ENCODE measurements at regions not wholly inside any gene's neighbourhood (a gene's known extent, or its start where the extent isn't known, plus 50 kb on each side); places are given as distances from the start of the nearest gene placed in this dataset.

DNA sequence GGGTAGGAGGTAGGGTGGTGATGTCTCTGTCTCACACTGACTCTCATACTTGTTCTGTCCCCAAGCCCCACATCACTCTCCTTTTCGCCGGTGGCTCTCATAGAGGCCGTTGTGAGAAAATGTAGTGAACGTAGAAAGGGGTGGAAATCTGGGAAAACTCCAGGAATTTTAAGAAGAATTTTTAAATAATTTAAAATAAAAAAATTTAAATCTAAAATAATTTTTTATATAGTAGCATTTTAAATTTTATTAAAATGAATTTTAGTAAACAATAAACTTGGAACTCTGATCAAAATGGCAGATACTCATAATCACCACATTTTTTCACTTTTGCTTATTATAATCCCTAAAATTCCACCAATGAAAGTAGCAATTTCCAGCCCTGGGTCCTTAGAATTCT, 473.6 kb upstream of the ZFHX3 start:
- no peak for DNase-seq

DNA sequence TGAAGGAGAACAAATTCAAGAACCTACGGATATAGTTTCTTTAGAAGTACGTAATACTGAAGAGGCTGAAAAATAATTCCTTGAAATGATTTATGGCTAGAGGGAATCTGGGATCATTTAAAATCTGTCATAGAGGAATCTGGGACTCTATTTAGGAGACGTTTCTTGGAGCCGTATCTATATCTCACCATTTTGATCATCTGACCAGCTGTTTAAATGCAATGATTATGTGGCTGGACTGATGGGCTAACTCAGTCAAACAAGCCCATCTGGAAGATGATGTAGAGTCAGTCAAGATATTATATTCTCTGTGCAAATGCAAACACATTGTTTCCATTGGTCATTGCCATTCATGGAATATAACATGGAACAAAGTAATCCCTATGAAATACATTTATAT, 467.7 kb upstream of the ZFHX3 start:
- DNase-seq = no peak

DNA sequence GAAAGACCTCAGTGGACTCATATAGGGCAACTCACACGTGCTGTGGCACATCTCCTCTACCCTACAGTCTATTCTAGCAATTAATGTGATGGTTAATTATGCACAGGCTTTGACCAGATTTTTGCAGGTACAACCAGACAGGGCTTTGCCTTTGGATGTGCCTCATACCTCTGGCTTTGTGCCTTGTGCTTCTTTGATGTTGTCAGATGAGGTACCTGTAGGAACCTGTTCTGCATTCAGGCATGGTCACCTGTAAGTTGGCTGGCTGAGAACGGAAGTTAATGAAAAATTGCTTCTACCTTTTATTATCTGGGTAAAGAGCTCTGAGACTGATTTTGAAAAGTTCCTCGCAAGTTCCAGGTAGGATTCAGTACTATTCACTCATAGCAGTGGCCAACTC, 462.9 kb upstream of the ZFHX3 start:
- no peak for DNase-seq

- DNase-seq = no peak
Measured at GRCh38 chr16:73506568-73507056, 458.7 kb upstream of the ZFHX3 start.

DNA sequence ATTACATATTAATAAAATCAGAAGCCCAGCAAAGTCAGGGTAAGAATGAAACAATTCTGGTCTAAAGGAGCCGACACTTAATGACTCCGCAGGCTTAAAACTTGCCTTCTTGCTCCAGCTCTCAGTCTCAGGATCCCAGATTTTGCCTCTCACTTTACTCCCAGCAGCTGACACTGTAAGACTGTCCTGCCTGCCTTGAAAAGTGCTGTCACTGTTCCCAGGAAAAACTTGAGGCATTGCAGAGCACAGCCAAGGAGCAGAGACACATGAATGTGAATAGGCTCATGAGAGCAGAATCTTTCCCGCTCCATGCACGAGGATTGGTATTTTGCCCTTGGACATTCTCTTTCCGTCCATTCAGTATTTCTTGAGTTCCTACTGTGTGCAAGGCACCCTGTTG, 457.6 kb upstream of the ZFHX3 start:
- no peak for DNase-seq

DNA sequence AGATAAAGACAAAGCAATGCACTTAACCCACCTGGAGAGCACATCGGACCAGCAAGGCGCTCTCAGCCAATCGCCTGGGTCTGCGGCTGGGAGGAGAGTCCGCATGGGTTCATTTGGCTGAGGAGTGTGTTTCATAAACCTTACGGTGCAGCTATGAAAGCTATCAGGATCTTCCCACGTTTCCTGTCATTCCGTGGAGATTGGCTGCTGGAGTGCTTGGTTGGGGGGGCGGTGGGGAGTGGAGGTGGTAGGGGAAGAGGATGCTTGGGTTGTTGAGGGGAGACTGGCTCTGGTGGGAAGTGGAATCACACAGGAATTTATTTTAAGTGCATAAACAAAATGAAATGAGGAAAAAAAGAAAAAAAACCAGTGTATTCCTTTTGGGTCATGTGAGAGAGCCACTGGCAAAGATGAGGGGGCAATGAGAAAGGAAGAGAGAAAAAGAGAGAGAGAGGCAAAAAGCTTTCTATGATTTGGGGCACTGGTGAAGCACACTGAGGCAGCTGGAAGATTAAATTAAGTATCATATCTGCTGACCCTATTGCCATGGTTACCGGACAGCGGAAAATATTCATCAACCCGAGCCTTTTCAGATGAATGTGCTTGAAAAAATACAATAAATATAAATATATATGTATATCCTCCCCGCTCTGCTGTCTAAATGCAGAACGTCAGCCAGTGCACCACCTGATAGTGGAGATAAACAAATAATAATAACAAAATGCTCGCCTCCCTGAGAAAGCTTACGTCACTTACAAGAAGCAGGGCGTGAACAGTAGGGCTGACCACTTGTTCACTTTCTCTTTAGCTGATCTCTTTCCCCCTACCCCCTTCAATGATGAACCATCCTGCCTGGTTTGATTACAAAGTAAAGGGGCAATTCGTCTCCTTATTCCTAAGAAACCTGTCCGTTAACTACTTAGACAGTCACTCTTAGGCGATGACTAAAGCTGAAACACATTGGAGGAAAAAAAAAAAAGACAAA, 457.0 kb upstream of the ZFHX3 start:
- no peak for DNase-seq

DNA sequence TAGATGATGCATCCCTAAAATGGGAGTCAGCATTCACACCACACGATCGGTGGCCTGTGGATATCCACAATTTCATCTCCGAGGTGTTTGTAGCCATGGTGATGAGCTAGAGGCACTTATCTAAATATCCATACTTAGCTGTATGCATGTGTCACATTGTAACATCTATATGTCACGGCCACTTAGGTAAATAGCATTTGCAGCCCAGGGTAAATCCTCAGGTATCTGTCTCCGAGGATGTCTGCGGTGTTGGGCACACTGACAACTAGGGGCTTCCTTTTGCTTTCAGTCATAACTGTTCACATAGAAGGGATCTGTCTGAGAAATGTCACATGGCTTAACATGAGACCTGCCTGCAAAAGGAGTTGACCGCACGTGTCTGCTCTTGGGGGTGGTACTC, 455.2 kb upstream of the ZFHX3 start:
- no peak for DNase-seq

DNA sequence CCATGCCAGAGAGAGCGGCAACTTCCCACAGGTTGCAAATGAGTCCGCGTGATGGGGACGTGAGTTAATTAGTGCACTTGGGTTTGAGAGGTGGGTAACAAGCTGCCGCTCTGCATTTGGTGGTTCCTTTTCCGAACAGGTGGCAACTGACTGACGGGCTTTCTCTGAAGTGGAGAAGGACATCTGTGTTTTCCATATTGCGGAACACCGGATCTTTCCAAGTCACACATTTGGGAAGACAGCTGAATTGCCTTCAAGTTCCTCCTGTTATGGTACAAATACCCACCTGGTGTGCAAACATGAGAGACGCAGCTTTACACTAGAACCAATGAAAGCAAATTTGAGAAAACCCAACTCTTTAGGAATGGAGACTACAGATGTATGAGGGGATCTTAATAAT, 451.3 kb upstream of the ZFHX3 start:
- no peak for DNase-seq

DNA sequence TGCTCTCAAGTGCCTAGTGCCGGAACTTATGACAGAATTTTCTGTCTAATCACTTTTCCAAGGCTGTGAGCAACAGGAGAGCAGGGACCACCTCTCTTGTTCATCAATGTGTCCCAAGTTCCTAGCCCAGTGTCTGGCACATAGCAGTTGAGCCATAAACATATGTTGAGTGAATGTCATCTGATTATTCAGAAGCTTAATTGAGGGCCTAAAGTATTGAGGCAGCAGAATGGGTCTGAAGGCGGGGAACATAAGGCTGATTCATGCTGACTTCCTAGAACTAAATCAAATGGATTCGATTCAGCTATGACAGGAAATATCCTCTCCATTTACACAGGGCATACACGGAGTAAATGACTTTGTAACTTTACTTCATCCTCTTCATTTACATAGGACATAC, 438.0 kb upstream of the ZFHX3 start:
- no peak for DNase-seq

GRCh38 chr16:73483934-73484711, 436.2 kb upstream of the ZFHX3 start:
- DNase-seq = no peak

GRCh38 chr16:73483076-73483791, 435.3 kb upstream of the ZFHX3 start:
- no peak for DNase-seq

GRCh38 chr16:73482310-73482709, 434.4 kb upstream of the ZFHX3 start:
- DNase-seq = no peak

DNA sequence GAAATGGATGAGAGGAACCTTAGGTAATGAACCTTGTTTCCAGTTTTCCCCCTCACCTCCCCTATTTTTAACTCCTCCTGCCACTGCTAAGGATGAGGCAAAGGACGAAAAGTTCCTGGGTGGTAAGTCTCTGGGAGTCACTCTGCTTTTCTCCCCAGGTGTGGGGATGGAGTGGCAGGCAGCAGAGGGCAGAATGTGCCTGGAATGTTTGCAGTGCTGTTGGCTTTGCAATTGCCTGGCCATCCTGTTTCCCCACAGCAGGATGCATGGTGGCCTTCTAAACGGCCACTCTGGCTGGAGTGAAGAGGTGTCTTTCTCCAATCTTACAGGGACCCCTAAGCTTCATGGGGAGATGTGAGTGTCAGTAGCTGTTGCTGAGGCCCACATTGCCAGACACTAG, 432.5 kb upstream of the ZFHX3 start:
- no peak for DNase-seq

- no peak for DNase-seq
Measured at GRCh38 chr16:73473713-73474112, 425.8 kb upstream of the ZFHX3 start.

DNA sequence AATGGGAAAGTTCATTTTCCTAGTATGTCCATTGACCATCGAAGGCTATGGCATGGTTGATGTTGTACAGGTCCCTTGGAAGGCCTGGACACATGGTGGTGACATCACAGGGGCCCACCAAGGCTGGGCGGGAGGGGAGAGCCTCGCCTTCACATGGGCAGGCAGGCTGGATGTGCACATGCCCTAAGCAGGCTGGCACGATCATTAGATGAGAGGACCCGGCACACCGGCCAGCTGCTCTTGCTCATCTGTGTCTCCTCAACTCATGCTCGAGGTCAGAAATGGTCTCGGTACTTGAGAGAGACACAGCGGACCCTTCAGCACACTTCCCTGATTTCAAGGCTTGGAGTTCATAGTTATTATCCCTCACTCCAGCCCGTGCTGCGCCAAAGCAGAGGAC, 416.9 kb upstream of the ZFHX3 start:
- no peak for DNase-seq

GRCh38 chr16:73459586-73459985, 411.7 kb upstream of the ZFHX3 start:
- DNase-seq = no peak

DNA sequence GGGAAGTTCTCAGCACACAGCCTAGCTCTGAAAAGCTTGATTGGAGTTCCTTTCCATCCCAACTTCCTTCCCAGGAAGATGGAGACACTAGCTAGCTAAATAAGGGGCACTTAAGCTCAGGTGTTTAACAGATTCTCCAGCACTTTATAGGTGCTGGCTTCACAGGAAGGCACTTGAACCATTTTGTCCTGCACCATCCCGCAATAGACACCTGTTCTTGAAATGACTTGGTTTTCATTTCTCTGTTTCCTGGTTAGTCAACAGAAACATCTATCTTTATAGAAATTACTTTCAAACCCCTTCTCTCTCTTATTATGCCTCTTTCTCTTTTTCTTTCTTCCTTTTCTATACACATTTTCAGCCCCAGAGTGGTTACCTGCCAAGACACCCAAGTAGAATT, 409.9 kb upstream of the ZFHX3 start:
- DNase-seq = no peak

- no peak for DNase-seq
Measured at GRCh38 chr16:73448970-73449369, 401.0 kb upstream of the ZFHX3 start.

- no peak for DNase-seq
Measured at GRCh38 chr16:73447846-73448245, 399.9 kb upstream of the ZFHX3 start.

DNA sequence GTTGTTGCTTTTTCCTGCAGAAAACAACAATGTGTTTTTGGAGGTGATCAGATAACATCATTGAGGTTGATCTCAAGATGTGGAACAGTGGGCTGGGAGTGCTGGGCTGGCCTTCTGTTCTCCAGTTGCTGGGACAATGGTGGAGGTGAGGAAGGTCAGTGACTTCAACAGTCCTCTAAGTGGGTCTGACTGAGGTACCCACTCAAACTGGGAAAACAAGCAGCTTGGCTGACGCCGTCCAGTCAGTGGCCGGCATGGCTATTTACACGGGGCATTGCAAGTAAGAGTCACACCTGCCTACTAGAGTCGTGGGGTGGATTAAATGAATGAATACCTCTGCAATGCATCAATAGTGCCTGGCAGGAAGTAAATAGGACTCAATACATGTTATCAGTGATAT, 386.7 kb upstream of the ZFHX3 start:
- no peak for DNase-seq

- no peak for DNase-seq
Measured at GRCh38 chr16:73433731-73434307, 385.9 kb upstream of the ZFHX3 start.

GRCh38 chr16:73432850-73433730, 385.2 kb upstream of the ZFHX3 start:
- no peak for DNase-seq
